HCT116 (cell line): ENCODE measurements at regions not wholly inside any gene's neighbourhood (a gene's known extent, or its start where the extent isn't known, plus 50 kb on each side); places are given as distances from the start of the nearest gene placed in this dataset.

Experiments used
- ATAC-seq: fragments of 200-7000 bp; cut with Tn5 transposase; 2 replicates; pipeline ENCODE4 v1.9.1; 2020; ENCODE audit warnings: mild to moderate bottlenecking, moderate library complexity
- BruUV-seq: library from RNA; stranded (reverse); fragments of 400-500 nt; replicated peaks from 2 replicates; lab custom pipeline; 2021; lab: Mats Ljungman, UMichigan
- CTCF ChIA-PET: fragments of 300-600 bp; sonication (Branson Sonifier 250); formaldehyde crosslinking; loops from one replicate; lab custom pipeline; 2021; ENCODE audit warnings: antibody characterized with exemption; lab: Charles Lee
- POLR2A ChIA-PET: fragments of 300-600, 350-600 bp; sonication (Branson Sonifier 250); formaldehyde crosslinking; loops from one replicate; lab custom pipeline; 2021; ENCODE audit warnings: antibody characterized with exemption; lab: Charles Lee
- RAD21 ChIA-PET, 2 experiments: fragments of 300-600 bp; sonication (Branson Sonifier 250); formaldehyde crosslinking; loops; one replicate each; lab custom pipeline; 2023; ENCODE audit warnings: low total read pairs in 2 of 2; ENCODE audit not compliant: uncharacterized antibody in 2 of 2, unreplicated experiment in 2 of 2, low non-redundant PET in 1 of 2; lab: Charles Lee
- DNase-seq: peaks from one replicate; pipeline ENCODE4 v3.0.0-alpha.2; 2010; ENCODE audit warnings: low read depth, low spot score
- H2AFZ ChIP-seq: fragments of 200-600 bp; shearing (Covaris generic), sonication (generic); 2 replicates; pipeline ENCODE4 v1.6.1; 2017; ENCODE audit warnings: low read depth, mixed run types, mixed read lengths, antibody characterized with exemption, low read length; ENCODE audit not compliant: poor library complexity, severe bottlenecking
- H3K27ac ChIP-seq: 2 replicates; pipeline ENCODE4 v1.5.1; 2012; ENCODE audit warnings: low read depth, low read length
- H3K27me3 ChIP-seq: fragments of 200-600 bp; sonication (generic); 2 replicates; pipeline ENCODE4 v1.6.1; 2016; ENCODE audit warnings: mixed run types, low read length, mixed read lengths; ENCODE audit not compliant: insufficient read depth
- H3K36me3 ChIP-seq, 2 experiments: fragments of 200-500 bp in 1 of 2; fragments of 200-600 bp in 1 of 2; sonication (Bioruptor generic) in 1 of 2; sonication (generic) in 1 of 2; 2 replicates each; pipeline versions ENCODE4 v1.5.1 to v1.6.1; 2014 to 2016; ENCODE audit warnings: low read length in 2 of 2, inconsistent platforms in 1 of 2, mixed read lengths in 1 of 2, mixed run types in 1 of 2; ENCODE audit not compliant: insufficient read depth in 2 of 2, control insufficient read depth in 1 of 2
- H3K4me1 ChIP-seq, 2 experiments: fragments of 200-600 bp in 1 of 2; sonication (generic) in 1 of 2; 2 replicates each; pipeline versions ENCODE4 v1.5.1 to v1.6.1; 2012 to 2017; ENCODE audit warnings: low read length in 2 of 2, inconsistent platforms in 1 of 2, mild to moderate bottlenecking in 1 of 2, mixed read lengths in 1 of 2, mixed run types in 1 of 2, moderate library complexity in 1 of 2; ENCODE audit not compliant: insufficient read depth in 2 of 2, control insufficient read depth in 1 of 2
- H3K4me2 ChIP-seq: fragments of 200-600 bp; sonication (generic); 2 replicates; pipeline ENCODE4 v1.6.1; 2017; ENCODE audit warnings: mixed run types, low read length, mixed read lengths
- H3K4me3 ChIP-seq, 2 experiments: fragments of 200-600 bp in 1 of 2; sonication (generic) in 1 of 2; replicated peaks in 1 of 2; 2 replicates each; pipeline ENCODE4 v1.5.1; 2011 to 2016; ENCODE audit warnings: low read length in 2 of 2, control low read depth in 1 of 2, low read depth in 1 of 2, mild to moderate bottlenecking in 1 of 2, mixed read lengths in 1 of 2, mixed run types in 1 of 2
- H3K79me2 ChIP-seq: fragments of 200-600 bp; sonication (generic); 2 replicates; pipeline ENCODE4 v1.6.1; 2017; ENCODE audit warnings: mild to moderate bottlenecking, mixed run types, low read length, moderate library complexity, mixed read lengths; ENCODE audit not compliant: insufficient read depth
- H3K9ac ChIP-seq: fragments of 200-600 bp; sonication (generic); 2 replicates; pipeline ENCODE4 v1.6.1; 2016; ENCODE audit warnings: low read length, mixed read lengths
- H3K9me2 ChIP-seq: fragments of 200-600 bp; sonication (generic), shearing (Covaris generic); 2 replicates; pipeline ENCODE4 v1.6.1; 2017; ENCODE audit warnings: mixed run types, mild to moderate bottlenecking, moderate library complexity; ENCODE audit not compliant: insufficient read depth
- H3K9me3 ChIP-seq, 2 experiments: fragments of 200-500 bp in 1 of 2; fragments of 200-600 bp in 1 of 2; sonication (Bioruptor generic) in 1 of 2; sonication (generic) in 1 of 2; 2 replicates each; pipeline ENCODE4 v1.6.1; 2014 to 2017; ENCODE audit warnings: low read length in 2 of 2, mixed read lengths in 2 of 2, inconsistent platforms in 1 of 2, low read depth in 1 of 2, mild to moderate bottlenecking in 1 of 2, mixed run types in 1 of 2, moderate library complexity in 1 of 2; ENCODE audit not compliant: control insufficient read depth in 1 of 2, insufficient read depth in 1 of 2
- H4K20me1 ChIP-seq: fragments of 200-600 bp; sonication (generic), shearing (Covaris generic); 2 replicates; pipeline ENCODE4 v1.6.1; 2017; ENCODE audit warnings: mixed run types, mild to moderate bottlenecking, moderate library complexity; ENCODE audit not compliant: insufficient read depth
- ELF1 ChIP-seq: IDR thresholded peaks from 2 replicates; pipeline ENCODE4 v1.6.1; 2012; ENCODE audit warnings: low read depth, borderline replicate concordance
- EZH2phosphoT487 ChIP-seq: fragments of 200-600 bp; IDR thresholded peaks from 2 replicates; pipeline ENCODE4 v1.6.1; 2018; ENCODE audit warnings: antibody characterized with exemption, borderline replicate concordance
- FOSL1 ChIP-seq: IDR thresholded peaks from 2 replicates; pipeline ENCODE4 v1.6.1; 2012; ENCODE audit warnings: low read depth
- POLR2AphosphoS5 ChIP-seq: IDR thresholded peaks from 2 replicates; pipeline ENCODE4 v1.6.1; 2011; ENCODE audit warnings: mild to moderate bottlenecking, low read depth, low read length, moderate library complexity
- RAD21 ChIP-seq: IDR thresholded peaks from 2 replicates; pipeline ENCODE4 v1.6.1; 2012; ENCODE audit warnings: low read depth, mild to moderate bottlenecking
- SIN3A ChIP-seq: IDR thresholded peaks from 2 replicates; pipeline ENCODE4 v1.6.1; 2012; ENCODE audit warnings: low read depth
- ZNF274 ChIP-seq: fragments of 200-500 bp; sonication (Bioruptor generic); IDR thresholded peaks from 2 replicates; pipeline ENCODE4 v1.6.1; 2014; ENCODE audit warnings: mild to moderate bottlenecking, low read depth, low read length, inconsistent platforms
- intact Hi-C: fragments of 100-400 bp; cut with micrococcal nuclease; formaldehyde crosslinking; loops from 2 replicates; pipeline ENCODE4 v1.10.0; 2022
- TF ChIP-seq, protein P1 (sequence below): IDR thresholded peaks from 2 replicates; pipeline ENCODE4 v1.6.1; 2012; ENCODE audit warnings: low read depth
- TF ChIP-seq, protein P2 (sequence below): IDR thresholded peaks from 2 replicates; pipeline ENCODE4 v1.6.1; 2011; ENCODE audit warnings: mild to moderate bottlenecking, low read length, moderate library complexity; ENCODE audit not compliant: insufficient replicate concordance; ENCODE audit errors: extremely low read depth

DNA sequence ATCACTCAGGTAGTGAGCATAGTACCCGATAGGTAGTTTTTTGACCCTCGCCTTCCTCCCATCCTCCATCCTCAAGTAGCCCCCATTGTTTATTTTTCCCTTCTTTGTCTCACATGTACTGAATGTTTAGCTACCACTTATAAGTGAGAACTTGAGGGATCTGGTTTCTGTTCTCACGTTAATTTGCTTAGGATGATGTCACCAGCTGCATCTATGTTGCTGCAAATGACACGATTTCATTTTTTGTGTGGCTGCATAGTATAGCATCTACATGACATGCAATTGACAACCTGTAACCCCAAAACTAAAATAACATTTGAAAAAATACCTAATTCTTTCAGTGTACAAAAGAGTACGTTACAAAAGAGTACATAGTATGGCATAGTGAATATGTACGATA is 254.0 kb upstream of the NOVA1 start:
- H2AFZ ChIP-seq = no peak overlapping the region
- TF ChIP-seq ELF1 (no peak), RAD21 (no peak), EZH2phosphoT487 (no peak), SIN3A (no peak), FOSL1 (no peak), POLR2AphosphoS5 (no peak), ZNF274 (no peak)
- TF ChIP-seq, protein P1, sequence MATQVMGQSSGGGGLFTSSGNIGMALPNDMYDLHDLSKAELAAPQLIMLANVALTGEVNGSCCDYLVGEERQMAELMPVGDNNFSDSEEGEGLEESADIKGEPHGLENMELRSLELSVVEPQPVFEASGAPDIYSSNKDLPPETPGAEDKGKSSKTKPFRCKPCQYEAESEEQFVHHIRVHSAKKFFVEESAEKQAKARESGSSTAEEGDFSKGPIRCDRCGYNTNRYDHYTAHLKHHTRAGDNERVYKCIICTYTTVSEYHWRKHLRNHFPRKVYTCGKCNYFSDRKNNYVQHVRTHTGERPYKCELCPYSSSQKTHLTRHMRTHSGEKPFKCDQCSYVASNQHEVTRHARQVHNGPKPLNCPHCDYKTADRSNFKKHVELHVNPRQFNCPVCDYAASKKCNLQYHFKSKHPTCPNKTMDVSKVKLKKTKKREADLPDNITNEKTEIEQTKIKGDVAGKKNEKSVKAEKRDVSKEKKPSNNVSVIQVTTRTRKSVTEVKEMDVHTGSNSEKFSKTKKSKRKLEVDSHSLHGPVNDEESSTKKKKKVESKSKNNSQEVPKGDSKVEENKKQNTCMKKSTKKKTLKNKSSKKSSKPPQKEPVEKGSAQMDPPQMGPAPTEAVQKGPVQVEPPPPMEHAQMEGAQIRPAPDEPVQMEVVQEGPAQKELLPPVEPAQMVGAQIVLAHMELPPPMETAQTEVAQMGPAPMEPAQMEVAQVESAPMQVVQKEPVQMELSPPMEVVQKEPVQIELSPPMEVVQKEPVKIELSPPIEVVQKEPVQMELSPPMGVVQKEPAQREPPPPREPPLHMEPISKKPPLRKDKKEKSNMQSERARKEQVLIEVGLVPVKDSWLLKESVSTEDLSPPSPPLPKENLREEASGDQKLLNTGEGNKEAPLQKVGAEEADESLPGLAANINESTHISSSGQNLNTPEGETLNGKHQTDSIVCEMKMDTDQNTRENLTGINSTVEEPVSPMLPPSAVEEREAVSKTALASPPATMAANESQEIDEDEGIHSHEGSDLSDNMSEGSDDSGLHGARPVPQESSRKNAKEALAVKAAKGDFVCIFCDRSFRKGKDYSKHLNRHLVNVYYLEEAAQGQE = no peak
- TF ChIP-seq, protein P2, sequence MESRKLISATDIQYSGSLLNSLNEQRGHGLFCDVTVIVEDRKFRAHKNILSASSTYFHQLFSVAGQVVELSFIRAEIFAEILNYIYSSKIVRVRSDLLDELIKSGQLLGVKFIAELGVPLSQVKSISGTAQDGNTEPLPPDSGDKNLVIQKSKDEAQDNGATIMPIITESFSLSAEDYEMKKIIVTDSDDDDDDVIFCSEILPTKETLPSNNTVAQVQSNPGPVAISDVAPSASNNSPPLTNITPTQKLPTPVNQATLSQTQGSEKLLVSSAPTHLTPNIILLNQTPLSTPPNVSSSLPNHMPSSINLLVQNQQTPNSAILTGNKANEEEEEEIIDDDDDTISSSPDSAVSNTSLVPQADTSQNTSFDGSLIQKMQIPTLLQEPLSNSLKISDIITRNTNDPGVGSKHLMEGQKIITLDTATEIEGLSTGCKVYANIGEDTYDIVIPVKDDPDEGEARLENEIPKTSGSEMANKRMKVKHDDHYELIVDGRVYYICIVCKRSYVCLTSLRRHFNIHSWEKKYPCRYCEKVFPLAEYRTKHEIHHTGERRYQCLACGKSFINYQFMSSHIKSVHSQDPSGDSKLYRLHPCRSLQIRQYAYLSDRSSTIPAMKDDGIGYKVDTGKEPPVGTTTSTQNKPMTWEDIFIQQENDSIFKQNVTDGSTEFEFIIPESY = no peak
- ChIA-PET POLR2A (no interaction called here), CTCF (no interaction called here), RAD21 (no interaction called here)
- H3K4me1 ChIP-seq = no peaks in the 10 kb centered on the region
- no TSS peak for BruUV-seq
- peaks cover 15 to 20% of the 10 kb centered on the region in 2 experiments; a peak in 2 of 4 replicates for H3K9me3 ChIP-seq
- no peak overlapping the region for H3K9ac ChIP-seq
- no peaks in the 10 kb centered on the region for H4K20me1 ChIP-seq
- no peaks in the 10 kb centered on the region for H3K36me3 ChIP-seq
- H3K4me2 ChIP-seq = no peak overlapping the region
- H3K27ac ChIP-seq = no peak overlapping the region
- H3K9me2 ChIP-seq = no peaks in the 10 kb centered on the region
- no peaks in the 10 kb centered on the region for H3K79me2 ChIP-seq
- no peak for ATAC-seq
- no peaks in the 10 kb centered on the region for H3K27me3 ChIP-seq
- H3K4me3 ChIP-seq = no peak overlapping the region
- DNase-seq = no peak
- intact Hi-C loops = no loop called here
